IPS DF 4.7 (cell line): ENCODE measurements at regions not wholly inside any gene's neighbourhood (a gene's known extent, or its start where the extent isn't known, plus 50 kb on each side); places are given as distances from the start of the nearest gene placed in this dataset.

Experiments
- DNase-seq: peaks from one replicate; pipeline ENCODE4 v3.0.0-alpha.2; 2013; ENCODE audit warnings: low spot score; ENCODE audit errors: extremely low read depth

DNA sequence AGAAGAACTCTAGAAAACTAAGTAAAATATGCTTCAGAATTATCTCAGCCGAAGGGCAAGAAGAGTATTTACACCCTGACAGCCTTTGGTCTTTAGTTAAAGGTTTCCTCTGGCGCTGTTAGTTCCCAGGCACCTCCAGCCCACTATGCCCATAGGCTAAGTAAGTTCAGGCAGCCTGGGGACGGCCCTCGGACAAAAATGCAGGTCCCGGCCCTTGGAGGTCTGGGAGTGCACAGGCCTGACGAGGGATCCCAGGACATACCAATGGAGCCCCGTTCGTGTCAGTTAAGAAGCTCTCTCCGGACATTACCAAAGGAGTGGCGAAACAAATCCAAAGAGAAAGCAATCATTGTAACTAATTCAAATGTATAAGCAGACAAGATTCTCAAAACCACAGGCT, 311.8 kb downstream of the CD83 start:
- no peak for DNase-seq

DNA sequence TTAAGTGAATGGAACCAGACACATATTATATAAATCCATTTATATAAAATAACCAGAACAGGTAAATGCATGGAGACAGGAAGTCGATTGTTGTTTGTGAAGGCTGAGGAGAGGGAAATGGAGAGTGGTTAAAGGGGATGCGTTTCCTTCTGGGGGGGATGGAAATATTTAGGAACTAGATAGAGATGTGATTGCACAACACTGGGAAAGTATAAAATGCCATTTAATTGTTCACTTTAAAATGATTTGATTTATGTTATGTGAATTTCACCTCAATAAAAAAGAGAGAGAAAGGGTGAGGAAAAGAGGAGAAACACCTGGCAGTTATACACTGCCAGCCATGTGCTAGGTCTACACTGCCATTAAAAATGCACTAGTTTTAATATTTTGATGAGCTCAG, 312.6 kb downstream of the CD83 start:
- no peak for DNase-seq

GRCh38 chr6:14431385-14432330, 314.1 kb downstream of the CD83 start:
- no peak for DNase-seq

- no peak for DNase-seq
Measured at GRCh38 chr6:14434916-14435690, 317.5 kb downstream of the CD83 start.

GRCh38 chr6:14436592-14437132, 319.1 kb downstream of the CD83 start:
- no peak for DNase-seq

DNA sequence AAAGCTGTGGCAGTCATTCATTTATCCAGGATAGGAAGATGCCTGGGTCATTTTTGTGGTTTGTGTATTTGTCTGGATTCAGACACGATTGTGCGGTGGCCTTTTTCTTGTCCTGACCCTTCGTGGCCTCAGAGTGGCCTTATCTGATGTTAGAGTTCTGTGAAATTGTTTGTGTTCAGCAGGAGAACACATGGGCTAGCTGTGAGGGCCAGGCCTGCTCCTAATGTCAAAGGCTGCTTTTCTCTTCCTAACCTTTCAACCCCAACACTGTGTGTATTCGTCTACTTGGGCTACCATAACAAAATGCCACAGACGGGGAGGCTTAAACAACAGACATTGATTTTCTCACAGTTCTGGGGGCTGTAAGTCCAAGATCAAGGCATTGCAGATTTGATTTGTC, 321.8 kb downstream of the CD83 start:
- no peak for DNase-seq

DNA sequence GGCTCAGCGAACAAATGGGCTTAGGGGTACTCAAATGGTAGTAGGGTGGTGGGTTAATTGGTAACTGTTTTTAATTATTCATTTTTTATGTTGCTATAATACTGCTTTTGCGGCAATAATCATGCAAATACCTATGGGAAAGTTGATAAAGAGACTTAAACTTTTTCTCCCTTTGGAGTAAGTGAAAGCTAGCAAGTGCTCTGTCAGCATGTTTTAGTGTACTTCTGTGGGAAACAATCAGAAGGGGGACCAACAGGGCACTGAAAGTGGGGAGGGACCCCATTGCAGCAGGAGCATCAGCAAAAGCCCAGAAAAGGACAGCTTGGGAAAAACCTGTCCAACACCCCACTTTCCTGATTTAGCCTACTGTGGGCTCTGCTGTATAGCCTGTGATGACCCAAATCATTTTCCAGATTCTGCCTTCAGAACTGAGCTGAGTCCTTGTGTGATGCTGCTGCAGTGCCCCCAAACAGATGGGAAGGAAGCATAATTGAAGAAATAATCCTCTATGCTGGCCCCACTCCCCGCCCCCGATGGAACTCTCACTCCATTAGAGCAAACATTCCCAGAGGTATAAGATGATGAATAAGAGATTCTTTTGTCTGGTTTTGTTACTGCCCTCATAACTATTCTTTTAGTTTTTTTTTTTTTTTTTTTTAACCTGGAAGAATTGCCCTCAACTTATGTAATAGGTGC, 322.8 kb downstream of the CD83 start:
- no peak for DNase-seq

- DNase-seq: no peak
Measured at GRCh38 chr6:14440940-14441781, 323.6 kb downstream of the CD83 start.

DNA sequence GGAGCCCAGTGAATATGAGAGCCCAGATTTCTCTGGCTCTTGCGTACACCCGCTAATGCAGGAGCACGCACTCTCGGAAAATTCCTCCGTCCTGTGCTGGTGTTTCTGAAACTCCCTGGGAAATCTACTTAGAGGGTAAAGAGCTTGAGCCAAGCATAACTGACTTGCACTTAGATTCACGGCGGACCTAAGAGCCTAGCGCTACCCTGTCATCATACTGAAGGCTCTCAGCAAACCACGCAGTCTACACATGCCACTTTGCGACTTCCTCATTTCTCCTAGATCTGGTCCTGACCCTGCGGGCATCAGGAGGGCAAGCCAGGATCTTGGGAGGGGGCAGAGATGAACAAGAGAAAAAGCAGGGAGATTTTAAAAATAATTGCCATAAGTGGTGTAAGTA, 324.7 kb downstream of the CD83 start:
- DNase-seq: no peak

- DNase-seq: no peak
Measured at GRCh38 chr6:14443629-14444268, 326.2 kb downstream of the CD83 start.

DNA sequence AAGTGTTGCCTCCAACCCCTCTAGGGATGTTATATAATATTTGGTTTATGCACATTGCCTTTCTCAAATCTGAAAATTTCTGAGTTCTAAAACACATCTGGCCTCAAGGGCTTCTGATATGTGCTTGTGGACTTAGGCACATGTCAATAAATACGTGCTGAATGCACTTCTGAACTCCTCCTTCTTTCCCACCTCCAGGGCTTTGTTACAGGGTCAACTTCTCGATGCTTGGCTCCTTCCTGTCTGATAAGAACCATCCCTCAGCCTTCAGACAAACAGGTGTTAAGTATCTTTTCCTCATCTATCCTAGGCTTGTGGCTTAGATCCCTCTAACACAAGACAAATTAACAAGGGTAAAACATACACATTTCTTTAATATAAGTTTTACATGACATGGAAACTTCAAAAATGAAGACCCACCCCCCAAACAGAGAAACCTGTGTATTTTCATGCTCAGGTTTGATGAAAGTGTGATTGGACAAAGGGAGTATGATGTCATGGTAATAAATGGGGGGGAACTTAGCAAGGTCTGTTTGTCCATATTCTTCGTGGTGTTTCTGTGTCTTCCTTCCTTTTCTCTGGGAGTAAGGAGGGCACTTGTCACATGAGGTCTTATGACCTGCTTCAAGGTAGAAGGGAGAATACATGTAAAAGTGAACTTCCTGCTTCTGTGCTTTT, 326.9 kb downstream of the CD83 start:
- DNase-seq: no peak

GRCh38 chr6:14447240-14447639, 329.7 kb downstream of the CD83 start:
- DNase-seq: no peak

DNA sequence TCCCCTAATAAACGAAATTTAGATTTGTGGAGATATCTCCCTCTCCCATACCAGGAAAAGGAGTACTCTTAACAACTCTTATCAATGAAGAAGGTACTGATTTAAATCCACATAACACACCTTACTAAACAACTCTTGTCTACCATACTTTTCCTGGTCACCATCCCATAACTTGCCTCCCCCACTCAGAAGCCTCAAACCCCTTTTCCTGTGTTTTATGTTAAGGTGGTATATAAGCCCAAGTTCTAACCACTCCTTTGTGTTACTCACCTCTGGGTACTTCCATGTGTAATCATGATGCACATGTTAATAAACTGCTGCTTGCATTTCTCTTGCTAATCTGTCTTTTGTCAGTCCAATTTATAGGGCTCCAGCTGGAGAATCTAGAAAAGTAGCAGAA, 330.7 kb downstream of the CD83 start:
- no peak for DNase-seq

- no peak for DNase-seq
Measured at GRCh38 chr6:14450133-14450504, 332.5 kb downstream of the CD83 start.

DNA sequence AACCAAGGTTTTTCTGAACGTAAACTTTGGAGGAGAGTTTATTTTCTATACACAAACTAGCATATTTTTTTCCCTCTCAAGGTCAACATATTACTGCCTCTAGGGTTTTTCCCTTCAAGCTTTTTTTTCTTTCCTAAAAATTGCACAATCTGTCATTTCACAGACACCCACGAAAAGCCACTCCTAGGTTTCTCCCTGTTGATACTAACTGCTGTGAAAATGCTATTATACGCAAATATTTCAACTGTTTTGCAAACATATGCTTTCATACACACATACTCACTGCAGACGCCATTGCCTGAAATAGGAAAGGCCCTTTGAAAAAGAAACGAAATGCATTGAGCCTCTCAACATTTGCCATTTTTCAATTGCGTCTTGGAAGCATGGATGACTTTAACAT, 333.0 kb downstream of the CD83 start:
- no peak for DNase-seq

- no peak for DNase-seq
Measured at GRCh38 chr6:14451594-14452374, 334.2 kb downstream of the CD83 start.

- no peak for DNase-seq
Measured at GRCh38 chr6:14452567-14453527, 335.3 kb downstream of the CD83 start.
